Keratinocyte (primary cell): ENCODE measurements at regions not wholly inside any gene's neighbourhood (a gene's known extent, or its start where the extent isn't known, plus 50 kb on each side); places are given as distances from the start of the nearest gene placed in this dataset.
A peak's percentile ranks its signal among the peaks of the same experiment; 100 is the strongest.

Source experiments
- DNase-seq: peaks from one replicate; pipeline ENCODE4 v3.0.0-alpha.2; 2011; ENCODE audit warnings: low read depth, missing footprints, low spot score
- FAIRE-seq: peaks from 2 replicates; lab custom pipeline; 2011; peaks lifted over from hg19 to GRCh38; lab: Jason Lieb, UNC
- H2AFZ ChIP-seq: 2 replicates; pipeline ENCODE4 v1.6.0; 2012; ENCODE audit warnings: low read length, control low read depth, inconsistent platforms; ENCODE audit not compliant: control insufficient read depth
- H3K27ac ChIP-seq: 2 replicates; pipeline ENCODE4 v1.5.1; 2011; ENCODE audit warnings: low read length; ENCODE audit not compliant: control insufficient read depth, insufficient read depth
- H3K27me3 ChIP-seq: 3 replicates; pipeline ENCODE4 v1.6.0; 2011; ENCODE audit warnings: low read length; ENCODE audit not compliant: control insufficient read depth, insufficient read depth; ENCODE audit errors: extremely low read depth
- H3K36me3 ChIP-seq, 2 experiments: 2 replicates in 1 of 2; 3 replicates in 1 of 2; pipeline ENCODE4 v1.5.1; 2011; ENCODE audit warnings: low read length in 2 of 2, mild to moderate bottlenecking in 1 of 2; ENCODE audit not compliant: control insufficient read depth in 2 of 2, insufficient read depth in 2 of 2; ENCODE audit errors: extremely low read depth in 1 of 2
- H3K4me1 ChIP-seq: 3 replicates; pipeline ENCODE4 v1.5.1; 2011; ENCODE audit warnings: low read length; ENCODE audit not compliant: control insufficient read depth, insufficient read depth; ENCODE audit errors: extremely low read depth
- H3K4me2 ChIP-seq: 3 replicates; pipeline ENCODE4 v1.6.0; 2011; ENCODE audit warnings: low read depth, low read length; ENCODE audit not compliant: control insufficient read depth, insufficient read depth; ENCODE audit errors: extremely low read depth
- H3K4me3 ChIP-seq, 3 experiments: fragments of 200-600 bp in 1 of 3; sonication (generic) in 1 of 3; 2 replicates in 2 of 3; 3 replicates in 1 of 3; pipeline ENCODE4 v1.5.1; 2011 to 2016; ENCODE audit warnings: low read length in 3 of 3, mild to moderate bottlenecking in 3 of 3, control low read depth in 2 of 3, inconsistent platforms in 1 of 3, low read depth in 1 of 3, mixed read lengths in 1 of 3, mixed run types in 1 of 3, moderate library complexity in 1 of 3; ENCODE audit not compliant: control insufficient read depth in 2 of 3, insufficient read depth in 2 of 3; ENCODE audit errors: extremely low read depth in 1 of 3
- H3K79me2 ChIP-seq: 2 replicates; pipeline ENCODE4 v1.6.0; 2012; ENCODE audit warnings: low read length; ENCODE audit not compliant: control insufficient read depth, insufficient read depth
- H3K9ac ChIP-seq: 3 replicates; pipeline ENCODE4 v1.6.0; 2011; ENCODE audit warnings: low read length; ENCODE audit not compliant: control insufficient read depth, insufficient read depth; ENCODE audit errors: extremely low read depth
- H3K9me1 ChIP-seq: 3 replicates; pipeline ENCODE4 v1.6.0; 2011; ENCODE audit warnings: low read length; ENCODE audit not compliant: control insufficient read depth, insufficient read depth; ENCODE audit errors: extremely low read depth
- H3K9me3 ChIP-seq: 2 replicates; pipeline ENCODE4 v1.5.1; 2012; ENCODE audit warnings: low read depth, low read length; ENCODE audit not compliant: control insufficient read depth
- H4K20me1 ChIP-seq: 3 replicates; pipeline ENCODE4 v1.6.0; 2011; ENCODE audit warnings: low read length; ENCODE audit not compliant: control insufficient read depth, insufficient read depth; ENCODE audit errors: extremely low read depth
- CTCF ChIP-seq, 3 experiments: IDR thresholded peaks in 1 of 3; conservative IDR thresholded peaks in 1 of 3; optimal IDR thresholded peaks in 1 of 3; 2 replicates in 2 of 3; 3 replicates in 1 of 3; pipeline versions ENCODE3 to v1.5.1; 2011; ENCODE audit warnings: low read length in 3 of 3, mild to moderate bottlenecking in 3 of 3, moderate library complexity in 2 of 3, control low read depth in 1 of 3, inconsistent platforms in 1 of 3; ENCODE audit not compliant: insufficient read depth in 2 of 3; ENCODE audit errors: extremely low read depth in 1 of 3
- EZH2 ChIP-seq: IDR thresholded peaks from one replicate; pipeline ENCODE4 v1.6.1; 2012; ENCODE audit warnings: inconsistent platforms, mild to moderate bottlenecking, low read length, moderate library complexity
- dilution Hi-C: fragments of 300-500 bp; cut with MboI; formaldehyde crosslinking; loops from one replicate; pipeline ENCODE4 v1.7.0; 2020; ENCODE audit warnings: low sequenced_read_pairs; ENCODE audit not compliant: extremely low pct_ligation_motif_present

DNA sequence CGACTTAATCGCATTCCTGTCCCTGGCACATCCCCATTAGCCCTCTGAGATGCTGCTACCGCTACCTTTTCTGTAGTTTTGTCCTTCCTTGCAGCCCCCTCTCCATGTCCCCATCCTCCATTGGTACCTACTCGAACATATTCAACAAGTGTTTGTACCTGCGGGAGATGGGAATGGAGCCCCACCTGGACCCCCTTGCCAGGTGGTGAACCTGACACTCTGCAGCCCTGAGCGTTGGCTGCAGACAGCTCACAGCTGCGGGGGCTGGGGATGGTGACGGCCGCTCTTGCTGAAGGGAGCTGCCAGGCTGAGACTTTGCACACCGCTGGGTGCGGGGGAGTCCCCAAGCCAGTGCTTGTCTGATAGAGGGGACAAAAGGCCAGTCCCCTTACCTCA is 96.3 kb upstream of the DAP start:
- Histone ChIP-seq H4K20me1 (no peaks in the 10 kb centered on the region), H2AFZ (no peak overlapping the region), H3K4me2 (no peak overlapping the region), H3K36me3 (no peaks in the 10 kb centered on the region), H3K27me3 (peaks cover 3% of the 10 kb centered on the region), H3K27ac (no peak overlapping the region), H3K79me2 (no peaks in the 10 kb centered on the region), H3K9me3 (no peaks in the 10 kb centered on the region), H3K9ac (no peak overlapping the region), H3K4me1 (no peaks in the 10 kb centered on the region), H3K9me1 (no peaks in the 10 kb centered on the region), H3K4me3 (no peak overlapping the region)
- no peak for FAIRE-seq
- DNase-seq = no peak
- no peak for TF ChIP-seq CTCF (optimal IDR thresholded peaks at IDR 0.05 in 1 of 3, IDR thresholded peaks at IDR 0.05 in 1 of 3, conservative IDR thresholded peaks at IDR 0.05 in 1 of 3; ENCODE audit: extremely low read depth in 1 of 3, insufficient read depth in 2 of 3, low read length in 3 of 3)
- no peak for TF ChIP-seq EZH2
- dilution Hi-C loops = no loop called here

GRCh38 chr5:10856683-10857337 is 95.8 kb upstream of the DAP start:
- no peak overlapping the region for H3K9ac ChIP-seq
- TF ChIP-seq CTCF (optimal IDR thresholded peaks at IDR 0.05 in 1 of 3, IDR thresholded peaks at IDR 0.05 in 1 of 3, conservative IDR thresholded peaks at IDR 0.05 in 1 of 3; ENCODE audit: extremely low read depth in 1 of 3, insufficient read depth in 2 of 3, low read length in 3 of 3) (peak; percentile 51 to 75 (median 61)), EZH2 (no peak)
- H3K9me1 ChIP-seq = no peaks in the 10 kb centered on the region
- no peak overlapping the region for H3K27ac ChIP-seq
- no peak overlapping the region for H2AFZ ChIP-seq
- no peak overlapping the region for H3K4me2 ChIP-seq
- FAIRE-seq (no peak), DNase-seq (no peak)
- H4K20me1 ChIP-seq = no peaks in the 10 kb centered on the region
- no peaks in the 10 kb centered on the region for H3K9me3 ChIP-seq
- H3K79me2 ChIP-seq = no peaks in the 10 kb centered on the region
- no peaks in the 10 kb centered on the region for H3K36me3 ChIP-seq
- dilution Hi-C loops = no loop called here
- H3K4me3 ChIP-seq = no peak overlapping the region
- H3K4me1 ChIP-seq = no peaks in the 10 kb centered on the region
- peaks cover 3% of the 10 kb centered on the region for H3K27me3 ChIP-seq
